A204.1 (cell line): ENCODE measurements at regions not wholly inside any gene's neighbourhood (a gene's known extent, or its start where the extent isn't known, plus 50 kb on each side); places are given as distances from the start of the nearest gene placed in this dataset.

Experiments used
- FAIRE-seq: peaks from 2 replicates; lab custom pipeline; 2012; peaks lifted over from hg19 to GRCh38; lab: Jason Lieb, UNC

DNA sequence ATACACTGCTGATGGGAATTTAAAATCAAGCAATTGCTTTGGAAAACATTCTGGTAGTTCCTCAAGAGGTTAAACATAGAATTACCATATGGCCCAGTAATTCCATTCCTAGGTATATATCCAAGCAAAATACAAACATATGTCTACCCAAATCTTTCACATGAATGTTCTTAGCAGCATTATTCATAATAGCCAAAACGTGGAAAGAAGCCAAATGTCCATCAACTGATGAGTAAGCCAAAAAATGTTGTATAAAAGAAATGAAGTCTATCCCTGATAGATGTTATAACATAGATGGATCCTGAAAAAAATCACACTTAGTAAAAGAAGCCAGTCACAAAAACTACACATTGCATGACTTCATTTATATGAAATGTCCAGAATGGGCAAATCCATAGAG, 893.0 kb downstream of the SORCS3 start:
- FAIRE-seq: no peak

DNA sequence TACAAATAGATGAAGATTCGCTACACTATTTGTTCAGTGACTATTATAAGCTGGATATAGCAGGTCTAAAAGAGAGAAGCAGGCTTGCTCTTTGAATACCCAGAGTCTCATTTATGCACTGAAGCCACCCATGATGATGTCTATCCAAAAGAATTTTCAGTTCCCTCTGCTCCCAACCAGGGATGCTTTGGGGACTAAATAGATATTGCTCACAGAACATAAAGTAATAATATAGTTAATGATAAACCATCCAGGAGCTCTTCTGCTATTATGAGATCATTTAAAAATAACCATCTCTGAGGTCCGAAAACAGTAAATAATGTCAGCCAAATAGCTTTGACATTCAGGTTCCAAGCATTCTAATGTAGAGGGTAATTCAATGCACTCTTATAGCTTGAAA, 875.4 kb downstream of the SORCS3 start:
- no peak for FAIRE-seq

DNA sequence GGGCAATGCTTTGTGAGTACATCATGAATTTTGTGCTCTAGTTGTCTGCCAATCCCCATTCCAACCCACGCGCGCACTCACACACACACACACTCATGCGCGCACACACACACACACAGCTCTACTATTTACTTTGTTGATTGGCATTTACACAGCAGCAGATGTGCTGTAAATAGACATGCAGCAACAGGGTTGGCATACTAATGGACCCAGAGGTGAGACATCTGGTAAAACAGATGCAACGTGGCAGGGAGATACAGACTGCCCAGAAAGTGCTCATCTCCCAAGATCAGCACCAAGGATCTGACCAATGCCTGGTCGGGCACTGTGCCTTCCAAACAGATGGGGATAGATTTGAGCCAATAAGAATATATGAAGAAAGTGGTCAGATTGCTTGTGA, 873.0 kb downstream of the SORCS3 start:
- no peak for FAIRE-seq

DNA sequence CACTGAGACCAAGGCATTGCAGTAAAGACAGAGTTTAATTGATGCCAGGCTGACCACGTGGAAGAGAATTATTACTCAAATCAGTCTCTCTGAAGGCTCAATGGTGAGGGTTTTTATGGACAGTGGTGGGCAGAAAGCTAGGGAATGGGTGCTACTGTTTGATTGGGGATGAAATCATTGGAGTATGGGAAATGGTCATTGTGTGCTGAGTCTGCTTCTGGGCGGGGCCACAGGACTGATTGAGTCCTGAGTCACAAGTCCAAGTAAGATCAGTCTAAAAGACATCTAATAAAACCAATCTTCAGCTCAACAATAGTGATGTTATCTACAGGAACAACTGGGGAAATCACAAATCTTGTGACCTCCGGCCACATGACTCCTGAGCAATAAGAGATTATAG, 868.4 kb downstream of the SORCS3 start:
- FAIRE-seq: no peak

DNA sequence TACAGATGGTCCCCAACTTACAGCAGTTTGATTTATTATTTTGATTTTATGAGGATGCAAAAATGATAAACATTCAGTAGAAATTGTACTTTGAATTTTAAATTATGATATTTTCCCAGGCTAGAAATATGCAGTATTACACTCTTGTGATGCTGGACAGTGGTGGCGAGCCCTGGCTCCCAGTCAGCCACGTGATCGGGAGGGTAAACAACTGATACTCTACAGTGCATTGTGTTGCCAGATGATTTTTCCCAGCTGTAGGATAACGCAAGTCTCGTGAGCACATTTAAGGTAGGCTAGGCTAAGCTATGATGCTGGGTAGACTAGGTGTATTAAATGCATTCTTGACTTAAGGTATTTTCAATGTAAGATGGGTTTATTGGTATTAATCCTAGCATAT, 865.2 kb downstream of the SORCS3 start:
- FAIRE-seq: no peak

DNA sequence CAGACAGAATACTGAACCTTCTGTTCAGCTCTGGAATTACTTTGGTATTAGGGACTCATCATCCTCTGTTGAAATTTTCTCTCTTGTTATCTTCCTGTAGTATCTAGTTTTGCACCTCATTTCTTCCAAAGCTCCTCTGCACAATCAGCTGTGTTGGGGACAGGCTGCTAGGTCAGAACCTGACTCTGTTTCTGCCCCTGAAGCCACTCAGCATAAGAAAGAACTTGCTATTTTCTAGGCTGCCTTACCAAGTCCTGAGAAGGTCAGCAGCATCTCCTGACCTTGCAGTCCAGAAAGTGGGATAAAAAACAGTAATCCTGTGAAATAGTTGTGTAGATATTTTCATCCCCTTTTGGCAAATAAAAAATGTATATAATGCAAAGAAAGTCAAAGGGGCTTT, 862.6 kb downstream of the SORCS3 start:
- no peak for FAIRE-seq

DNA sequence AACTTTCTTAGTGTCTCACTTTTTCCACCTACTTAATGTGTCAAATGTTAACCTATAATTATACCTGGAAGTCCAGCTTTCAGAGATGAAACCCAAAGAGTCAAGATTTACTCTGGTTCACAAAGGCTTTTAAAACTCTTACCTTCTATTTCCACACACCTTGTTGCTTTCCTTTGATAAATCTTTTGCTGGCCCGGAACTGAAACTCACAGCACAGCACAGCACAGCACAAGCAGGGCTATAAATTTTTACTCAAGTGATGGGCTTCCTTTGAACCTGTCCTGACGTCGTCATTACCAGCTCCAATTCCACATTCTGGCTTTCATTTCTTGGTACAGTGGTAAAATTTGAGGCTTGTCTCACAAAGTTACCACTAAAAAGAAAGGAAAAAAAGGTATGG, 861.0 kb downstream of the SORCS3 start:
- no peak for FAIRE-seq

DNA sequence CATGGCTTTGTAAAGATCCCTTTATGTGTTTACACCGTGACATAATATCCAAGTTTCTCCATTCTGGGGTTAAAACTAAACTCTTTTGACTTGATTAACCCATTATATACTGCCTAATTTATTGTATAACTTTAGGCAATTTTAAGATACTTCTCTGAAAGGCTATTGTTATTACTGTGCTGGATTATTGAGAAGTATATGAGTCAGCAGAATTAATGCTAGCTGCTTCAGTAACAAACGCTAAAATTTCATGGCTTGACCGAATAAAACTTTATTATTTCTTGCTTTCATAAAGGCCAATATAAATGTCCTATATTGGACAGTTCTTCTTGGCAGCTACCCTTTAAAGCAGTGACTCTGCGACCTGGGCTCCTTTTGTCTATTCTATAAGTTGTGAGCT, 853.9 kb downstream of the SORCS3 start:
- FAIRE-seq: no peak

DNA sequence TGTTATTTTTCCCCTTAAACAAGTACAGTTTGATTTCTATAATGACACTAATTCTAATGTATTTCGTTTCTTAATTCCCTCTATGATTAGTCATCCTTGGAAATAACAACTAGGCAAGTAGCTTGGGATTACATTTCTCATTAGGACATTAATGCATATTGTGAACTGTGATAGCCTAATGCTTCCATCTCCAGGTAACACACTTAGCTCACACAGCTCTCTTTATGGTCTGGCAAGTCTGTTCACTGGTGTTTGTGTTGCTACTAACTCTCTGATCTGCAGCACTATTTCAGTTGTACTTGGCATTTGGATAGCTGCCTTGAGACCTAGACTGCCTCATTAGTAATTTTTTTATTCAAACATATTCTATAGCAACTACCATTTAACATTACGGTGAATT, 853.2 kb downstream of the SORCS3 start:
- no peak for FAIRE-seq

DNA sequence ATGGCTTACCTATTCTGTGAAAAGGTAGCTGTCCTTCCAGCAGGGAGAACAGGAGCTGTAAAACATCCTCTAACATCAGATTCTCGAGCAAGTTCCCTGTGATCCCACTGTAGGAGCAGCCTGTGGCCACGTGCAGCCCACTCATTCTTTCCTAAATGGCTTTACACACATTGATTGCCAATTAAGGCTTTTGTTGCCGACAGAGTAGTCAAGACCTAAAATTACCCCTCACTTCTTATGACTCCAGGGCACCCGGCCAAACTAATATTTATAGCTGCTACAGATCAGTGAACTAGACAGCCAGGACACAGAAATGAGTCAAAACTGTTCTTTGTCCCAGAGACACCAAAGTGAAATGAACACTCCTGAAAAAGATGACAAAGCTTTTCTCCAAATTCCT, 832.1 kb downstream of the SORCS3 start:
- FAIRE-seq: no peak

DNA sequence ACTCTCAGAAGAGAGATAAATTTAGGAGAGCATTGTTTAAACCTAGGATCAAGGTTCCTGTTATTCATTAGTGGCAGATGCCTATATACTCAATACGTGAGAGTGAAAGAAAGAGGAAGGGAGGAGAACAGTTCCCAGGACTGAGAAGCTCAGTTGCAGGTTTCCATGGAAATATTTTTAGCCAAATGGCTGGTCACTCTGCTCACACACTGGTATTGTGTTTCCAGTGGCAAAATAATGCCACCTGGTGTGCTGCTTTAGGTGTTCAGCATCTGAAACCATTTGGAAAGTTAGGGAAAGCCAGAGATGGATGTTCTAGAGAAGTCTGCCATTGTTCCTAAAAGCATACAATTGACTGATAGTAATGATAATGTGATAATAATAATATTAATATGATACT, 827.7 kb downstream of the SORCS3 start:
- FAIRE-seq: no peak

DNA sequence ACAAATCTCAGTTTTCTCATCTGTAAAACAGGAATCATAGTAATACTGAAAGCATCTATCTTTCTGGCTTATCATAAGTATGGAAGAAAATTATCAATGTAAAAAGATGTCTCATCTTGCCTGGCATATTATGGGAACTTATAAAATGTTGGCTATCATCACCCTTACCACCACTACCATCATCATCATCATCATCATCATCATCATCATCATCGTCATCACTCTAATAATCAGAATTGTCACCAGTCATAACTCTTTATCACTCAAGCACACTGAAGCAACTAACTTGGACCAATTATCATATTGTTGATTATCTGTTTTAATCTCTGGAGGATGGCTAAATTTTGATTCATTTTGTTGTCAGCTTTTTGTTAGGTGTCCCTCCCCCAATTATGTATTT, 825.4 kb downstream of the SORCS3 start:
- FAIRE-seq: no peak

DNA sequence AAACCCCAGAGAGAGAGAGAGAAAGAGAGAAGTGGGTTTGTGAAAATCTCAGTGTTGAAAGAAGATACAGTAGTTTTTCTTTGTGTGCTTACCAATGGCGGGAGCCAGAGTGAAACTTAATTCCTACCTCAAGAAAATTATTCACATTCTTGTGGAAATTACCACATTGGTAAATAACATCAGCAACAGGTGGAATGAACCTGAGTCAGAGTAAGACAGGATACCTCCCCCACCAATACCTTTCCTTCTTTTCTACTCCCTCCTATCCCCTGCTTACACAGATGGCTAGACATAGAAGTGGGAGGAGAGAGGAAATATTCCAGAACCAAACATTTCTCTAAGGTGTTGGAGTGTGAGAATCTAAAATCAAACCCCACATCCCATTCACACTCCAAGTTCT, 793.9 kb downstream of the SORCS3 start:
- no peak for FAIRE-seq

DNA sequence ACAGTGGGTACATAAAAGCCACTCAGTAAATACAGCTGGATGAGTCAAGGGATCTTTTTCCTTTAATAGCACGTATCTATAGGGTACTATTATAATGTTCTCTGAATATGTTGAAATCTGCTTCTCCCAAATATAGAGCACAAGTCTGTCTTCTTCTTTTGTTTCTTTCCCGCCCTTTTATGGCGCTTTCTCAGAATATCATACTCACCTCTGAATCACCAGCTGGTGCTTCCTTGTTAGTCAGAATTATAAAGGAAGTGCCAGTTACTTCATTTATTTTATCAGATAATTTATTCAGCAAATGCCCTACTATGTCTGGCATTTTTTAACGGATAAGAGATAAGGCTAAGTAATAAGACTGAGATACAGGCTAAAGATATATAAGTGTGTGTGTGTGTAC, 772.9 kb downstream of the SORCS3 start:
- no peak for FAIRE-seq

DNA sequence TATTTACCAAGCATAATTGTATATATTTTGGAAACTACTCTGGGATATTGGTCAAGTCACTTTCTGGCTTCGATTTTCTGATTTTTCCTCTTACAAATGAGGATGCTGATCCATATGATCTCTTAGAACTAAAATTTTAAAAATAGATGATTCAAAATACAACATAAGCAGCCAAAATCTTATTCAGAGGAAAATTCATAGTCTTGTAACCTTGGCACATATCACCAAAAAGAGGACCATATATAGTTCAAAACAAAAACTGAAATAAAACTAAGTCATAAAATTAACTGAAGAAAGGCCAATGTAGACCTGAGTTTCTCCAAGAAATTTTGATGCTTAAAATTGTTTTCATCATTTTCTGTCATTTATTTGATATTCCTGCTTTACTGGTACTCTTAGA, 768.3 kb downstream of the SORCS3 start:
- no peak for FAIRE-seq

DNA sequence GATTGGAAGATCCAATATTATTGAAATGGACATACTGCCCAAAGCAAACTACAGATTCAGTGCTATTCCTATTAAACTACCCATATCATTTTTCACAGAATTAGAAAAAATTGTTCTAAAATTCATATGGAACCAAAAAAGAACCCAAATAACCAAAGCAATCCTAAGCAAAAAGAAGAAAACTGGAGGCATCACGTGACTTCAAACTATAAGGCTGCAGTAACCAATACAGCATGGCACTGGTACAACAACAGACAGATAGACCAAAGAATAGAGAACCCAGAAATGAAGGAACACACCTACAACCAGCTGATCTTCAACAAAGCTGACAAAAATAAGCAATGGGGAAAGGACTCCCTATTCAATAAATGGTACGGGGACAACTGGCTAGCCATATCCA, 765.4 kb downstream of the SORCS3 start:
- FAIRE-seq: no peak

DNA sequence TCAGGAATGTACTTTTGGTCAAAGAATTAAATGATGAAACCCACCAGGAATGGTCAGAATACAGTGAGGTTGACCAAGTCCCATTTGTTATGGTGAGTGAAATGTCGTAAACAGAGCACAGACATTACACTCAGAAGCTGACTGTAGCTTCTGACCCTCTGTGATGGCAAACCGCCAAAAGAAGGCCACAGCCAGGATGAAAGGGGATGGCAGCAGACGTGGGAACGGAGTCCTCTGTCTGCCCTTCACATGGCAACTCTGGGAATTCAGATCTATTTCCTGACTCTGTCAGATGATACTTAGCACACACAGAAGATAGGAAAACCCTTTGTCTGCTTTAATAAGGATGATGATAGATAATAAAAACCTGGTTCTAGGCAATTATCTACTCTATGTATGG, 757.1 kb downstream of the SORCS3 start:
- FAIRE-seq: no peak

DNA sequence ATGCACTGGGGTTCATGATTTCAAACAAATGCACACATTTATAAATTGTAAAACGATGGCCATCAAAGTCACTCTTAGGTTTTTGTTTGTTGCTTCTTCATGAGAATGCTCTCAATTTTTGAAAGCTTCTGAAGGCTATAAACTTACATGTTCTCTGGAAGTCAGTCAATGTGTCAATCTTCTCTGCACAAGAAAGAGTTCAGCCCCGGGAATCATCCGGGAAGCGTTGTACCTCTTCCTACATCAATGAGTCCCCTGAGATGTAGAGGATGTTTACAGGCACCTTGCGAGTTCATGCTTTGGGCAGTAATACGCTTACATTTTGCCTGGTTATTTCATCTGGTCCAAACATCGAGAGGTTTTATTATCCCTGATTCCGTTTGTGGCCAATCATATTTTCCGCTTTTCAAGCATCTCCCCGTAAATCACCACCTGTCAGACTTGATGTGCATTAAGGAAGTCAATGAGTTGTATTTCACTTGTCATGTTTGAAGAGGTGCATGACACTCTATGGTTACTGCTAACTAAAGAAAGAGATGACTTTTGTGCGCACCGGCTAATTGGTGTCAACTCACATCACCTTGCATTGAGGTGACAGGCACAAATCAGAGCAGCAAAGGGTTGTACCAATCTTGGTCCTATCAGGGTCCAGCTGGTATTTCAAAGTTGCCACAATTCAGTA, 750.7 kb downstream of the SORCS3 start:
- FAIRE-seq: no peak

DNA sequence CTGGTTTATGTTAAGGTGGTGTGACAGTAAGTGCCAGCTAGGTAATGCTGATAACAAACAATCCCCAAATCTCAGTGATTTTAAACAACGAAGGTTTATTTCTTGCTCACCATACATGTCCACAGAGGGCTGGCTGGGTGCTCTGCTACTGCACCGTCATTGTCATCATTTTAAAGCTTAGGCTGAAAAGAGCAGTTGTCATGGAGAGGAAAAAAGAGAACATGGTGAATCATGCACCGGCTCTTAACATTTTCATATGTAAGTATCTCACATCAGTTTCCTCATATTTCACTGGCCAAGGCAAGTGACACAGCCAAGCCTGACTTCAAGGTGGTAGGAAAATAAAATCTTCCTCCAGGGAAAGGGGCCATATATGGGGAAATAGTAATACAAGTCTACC, 746.9 kb downstream of the SORCS3 start:
- no peak for FAIRE-seq

DNA sequence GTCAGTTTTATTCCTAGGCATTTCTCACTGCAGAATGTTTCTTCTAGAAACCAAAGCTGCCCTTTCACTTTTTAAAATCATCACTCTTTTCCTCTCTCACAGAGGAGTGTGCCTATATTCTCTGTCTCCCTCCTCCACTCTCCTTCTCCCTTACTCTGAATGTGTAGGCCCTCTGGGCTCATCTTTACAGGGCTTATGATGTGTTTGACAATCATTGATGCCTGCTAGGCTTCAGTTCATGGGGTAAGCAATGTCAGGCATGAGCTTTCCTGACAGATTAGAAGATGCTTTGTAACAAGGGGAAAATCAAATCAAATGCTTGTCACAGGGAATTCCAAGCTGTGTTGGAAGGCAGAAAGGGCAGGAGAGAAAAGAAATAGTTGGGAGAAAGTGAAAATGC, 742.9 kb downstream of the SORCS3 start:
- no peak for FAIRE-seq

DNA sequence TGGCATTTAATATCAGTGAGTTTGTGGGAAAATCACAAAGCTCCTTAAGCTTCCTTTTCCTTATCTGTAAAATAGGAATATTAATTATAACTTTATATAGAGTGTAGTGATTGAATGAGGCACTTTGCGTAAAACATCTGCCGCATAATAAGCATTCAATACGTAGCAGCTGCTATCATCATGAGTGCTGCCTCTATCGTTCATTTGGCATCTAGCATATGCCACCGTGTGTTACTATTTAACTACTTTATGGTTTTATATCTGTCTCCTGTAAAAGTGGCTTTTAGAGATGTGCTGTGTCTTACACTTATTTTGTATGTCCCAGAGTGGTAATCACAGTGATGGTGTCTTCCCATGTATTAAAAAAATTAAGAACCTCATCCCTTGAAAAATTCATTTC, 729.6 kb downstream of the SORCS3 start:
- FAIRE-seq: no peak

DNA sequence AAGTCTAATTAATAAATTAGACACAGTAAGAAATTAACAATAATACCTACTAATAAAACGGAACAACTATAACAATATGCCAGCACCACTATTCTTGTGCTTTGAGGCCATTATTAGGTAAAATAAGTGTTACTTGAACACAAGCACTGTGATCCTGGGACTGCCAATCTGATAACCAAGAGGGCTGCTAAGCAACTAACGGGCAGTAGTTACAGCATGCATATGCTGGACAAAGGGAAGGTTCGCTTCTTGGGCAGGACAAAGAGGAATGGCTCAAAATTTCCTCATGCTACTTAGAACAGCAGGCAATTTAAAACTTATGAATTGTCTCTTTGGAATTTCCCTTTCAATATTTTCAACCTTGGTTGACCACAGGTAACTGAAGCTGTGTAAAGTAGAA, 718.6 kb downstream of the SORCS3 start:
- no peak for FAIRE-seq

DNA sequence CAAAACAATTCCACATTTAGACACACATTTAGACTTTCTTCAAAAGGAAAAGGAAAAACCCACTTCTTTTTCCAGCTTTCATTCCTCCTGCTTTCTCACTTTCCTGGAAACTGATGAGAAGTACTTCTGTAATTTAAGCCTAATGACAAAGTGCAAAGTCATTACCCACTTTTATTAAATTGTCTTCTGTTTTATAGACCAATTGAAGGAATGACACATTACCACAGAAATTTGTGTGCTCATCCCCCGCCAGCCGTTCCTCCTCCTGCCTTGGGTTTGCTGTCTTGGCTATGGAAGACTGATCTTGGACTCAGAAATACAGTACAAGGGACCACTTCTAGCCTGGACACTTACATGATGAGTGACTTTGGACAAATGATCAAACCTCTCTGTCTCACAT, 717.8 kb downstream of the SORCS3 start:
- no peak for FAIRE-seq

DNA sequence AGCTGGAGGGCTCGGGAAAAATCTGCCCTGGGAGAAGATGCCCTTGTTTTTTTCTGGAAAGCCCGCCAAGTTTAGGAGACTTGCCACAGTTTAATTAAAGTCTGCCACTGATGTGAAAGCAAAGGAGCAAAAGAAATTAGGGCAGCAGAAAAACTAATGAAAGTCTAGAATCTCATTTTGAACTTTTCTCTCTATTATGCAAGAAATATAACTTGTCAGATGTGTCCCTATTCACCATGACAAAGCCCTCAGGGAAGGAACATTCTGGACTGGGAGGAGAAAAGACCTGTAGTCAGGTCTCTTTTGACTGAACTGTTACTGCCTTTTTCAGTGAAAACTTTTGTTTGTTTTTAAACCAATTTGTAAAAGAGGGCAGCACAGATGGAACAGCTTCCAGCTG, 715.5 kb downstream of the SORCS3 start:
- no peak for FAIRE-seq

DNA sequence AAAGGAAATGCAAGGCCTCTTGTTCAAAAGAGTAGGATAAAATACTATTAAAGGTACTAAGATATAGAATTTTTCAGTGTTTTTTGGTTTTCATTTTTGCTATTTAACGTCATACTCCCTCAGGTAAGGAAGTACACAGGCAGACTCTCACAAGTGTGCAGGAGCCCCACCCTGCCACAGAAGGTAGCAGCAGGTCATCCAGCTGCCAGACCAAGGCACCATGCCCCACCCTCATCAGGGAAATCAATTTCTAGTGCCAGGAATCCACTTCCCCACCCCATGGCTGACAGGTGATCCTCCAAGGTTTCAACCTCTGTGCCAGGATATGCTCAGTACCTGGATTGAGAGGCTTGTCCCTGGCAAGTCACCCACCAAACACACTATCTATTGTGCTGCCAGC, 712.9 kb downstream of the SORCS3 start:
- no peak for FAIRE-seq
